Activated CD4-positive, alpha-beta T cell treated with anti-CD3 and anti-CD28 coated beads for 36 hours (primary cell): ENCODE measurements at regions not wholly inside any gene's neighbourhood (a gene's known extent, or its start where the extent isn't known, plus 50 kb on each side); places are given as distances from the start of the nearest gene placed in this dataset.

Experiments
- ATAC-seq: fragments of 200-7000 bp; cut with Tn5 transposase; one replicate; pipeline ENCODE4 v1.10.0; 2021; ENCODE audit warnings: mild to moderate bottlenecking, moderate library complexity
- CTCF ChIA-PET: fragments of 350-600 bp; sonication (Branson Sonifier 250); formaldehyde crosslinking; loops from one replicate; lab custom pipeline; 2021; ENCODE audit warnings: antibody characterized with exemption; lab: Charles Lee
- POLR2A ChIA-PET: fragments of 350-600 bp; sonication (Branson Sonifier 250); formaldehyde crosslinking; loops from one replicate; lab custom pipeline; 2021; ENCODE audit warnings: antibody characterized with exemption, inconsistent platforms; lab: Charles Lee
- DNase-seq: peaks from one replicate; pipeline ENCODE4 v3.0.0-alpha.2; 2020
- H3K27ac Mint-ChIP-seq: one replicate; pipeline ENCODE4 v1.8.0; 2021; ENCODE audit warnings: mixed read lengths
- H3K27me3 Mint-ChIP-seq: one replicate; pipeline ENCODE4 v1.8.0; 2021; ENCODE audit warnings: mixed read lengths
- H3K36me3 Mint-ChIP-seq: one replicate; pipeline ENCODE4 v1.8.0; 2021; ENCODE audit warnings: low read depth, mixed read lengths
- H3K4me1 Mint-ChIP-seq: one replicate; pipeline ENCODE4 v1.8.0; 2021; ENCODE audit warnings: mixed read lengths
- H3K4me3 Mint-ChIP-seq: one replicate; pipeline ENCODE4 v1.8.0; 2021; ENCODE audit warnings: mild to moderate bottlenecking, moderate library complexity, mixed read lengths
- H3K9me3 Mint-ChIP-seq: one replicate; pipeline ENCODE4 v1.8.0; 2021; ENCODE audit warnings: low read depth, mixed read lengths
- intact Hi-C, 2 experiments: fragments of 100-400 bp; cut with DNase I in 1 of 2; cut with micrococcal nuclease in 1 of 2; formaldehyde crosslinking; loops; one replicate each; pipeline versions ENCODE4 v1.14.2 to v1.15.1; 2022 to 2024; cut with DNase I, micrococcal nuclease

DNA sequence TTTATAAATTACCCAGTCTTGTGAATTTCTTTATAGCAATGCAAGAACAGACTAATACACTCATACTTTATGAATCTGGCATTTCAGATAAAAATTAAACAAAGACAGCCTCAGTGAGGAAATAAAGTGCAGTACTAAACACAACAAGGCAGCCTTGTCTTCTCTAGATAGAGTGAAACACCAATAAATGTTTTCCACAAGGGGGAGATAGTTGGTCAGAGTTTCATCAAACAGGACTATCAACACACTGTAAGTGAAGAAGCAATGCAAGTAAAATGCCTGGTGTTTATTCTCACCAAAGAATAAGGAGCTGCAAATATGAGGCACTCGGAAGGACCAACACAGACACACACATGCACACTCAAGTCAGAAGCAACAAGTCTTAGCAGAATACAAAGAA, 62.8 kb downstream of the FAM9B start:
- Mint-ChIP-seq H3K27me3 (no peaks in the 10 kb centered on the region), H3K4me3 (no peak overlapping the region), H3K27ac (no peak overlapping the region), H3K9me3 (no peaks in the 10 kb centered on the region), H3K4me1 (no peaks in the 10 kb centered on the region), H3K36me3 (no peaks in the 10 kb centered on the region)
- POLR2A ChIA-PET: no interaction called here
- DNase-seq (no peak), ATAC-seq (peak; percentile 63)
- CTCF ChIA-PET: no interaction called here
- intact Hi-C loops: loop anchor here (1.0 to 10.0 kb wide), 4 partner anchors 342 to 738 kb away; partner anchors contain the start of gene TBL1X (in 1 of the 2)

GRCh38 chrX:8969378-8969777, 64.5 kb downstream of the FAM9B start:
- no peak overlapping the region for H3K4me3 Mint-ChIP-seq
- DNase-seq (no peak), ATAC-seq (no peak)
- intact Hi-C loops: no loop called here
- ChIA-PET POLR2A (no interaction called here), CTCF (no interaction called here)
- H3K36me3 Mint-ChIP-seq: no peaks in the 10 kb centered on the region
- H3K9me3 Mint-ChIP-seq: no peaks in the 10 kb centered on the region
- H3K27ac Mint-ChIP-seq: no peak overlapping the region
- H3K4me1 Mint-ChIP-seq: no peaks in the 10 kb centered on the region
- no peaks in the 10 kb centered on the region for H3K27me3 Mint-ChIP-seq

DNA sequence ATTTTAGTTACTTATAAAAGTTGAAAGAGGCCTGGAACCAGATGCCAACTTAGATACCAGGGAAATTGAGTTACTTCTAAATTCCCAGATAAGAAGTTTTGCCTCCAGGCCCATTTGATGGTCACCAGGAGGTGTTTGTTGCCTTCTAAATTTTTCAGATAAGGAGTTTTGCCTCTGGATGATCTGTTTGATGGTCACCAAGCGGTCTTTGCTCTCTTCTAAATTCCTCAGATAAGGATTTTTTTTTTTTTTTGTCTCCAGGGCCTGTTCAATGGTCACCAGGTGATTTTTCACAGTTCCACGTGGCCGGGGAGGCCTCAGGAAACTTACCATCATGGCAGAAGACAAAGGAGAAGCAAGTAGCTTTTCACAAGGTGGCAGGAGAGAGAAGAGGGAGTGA, 66.5 kb downstream of the FAM9B start:
- H3K4me1 Mint-ChIP-seq: no peaks in the 10 kb centered on the region
- H3K27ac Mint-ChIP-seq: no peak overlapping the region

DNA sequence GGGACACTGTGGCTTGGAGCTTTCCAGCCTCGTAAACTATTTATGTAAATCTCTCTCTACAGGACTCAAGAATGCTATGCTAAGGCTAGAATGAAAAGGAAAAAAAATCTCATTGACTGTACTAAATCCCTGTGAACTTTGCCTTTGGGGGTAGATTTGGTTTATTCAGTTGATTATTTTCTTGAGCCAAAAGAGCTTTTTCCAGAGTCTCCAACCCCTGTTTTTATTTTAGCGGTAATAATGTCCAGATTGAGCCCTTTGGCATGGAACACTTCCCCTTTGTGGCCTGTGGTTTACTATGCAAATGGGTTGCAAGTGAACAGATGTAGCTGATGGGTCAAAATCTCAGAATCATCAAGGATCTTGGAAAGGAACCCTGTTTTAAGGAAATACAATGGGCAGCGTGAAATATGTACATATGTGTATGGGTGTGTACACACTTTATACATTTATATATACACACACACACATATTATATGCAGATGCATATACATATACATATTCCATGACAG, 72.9 kb downstream of the FAM9B start:
- intact Hi-C loops: no loop called here
- no peak for ATAC-seq

More for the DNA sequence above, 66.5 kb downstream of the FAM9B start:
- CTCF ChIA-PET: interaction anchor here (0.7 kb wide), 1 partner anchor 735 kb away, joined by 3 read pairs; no protein-coding TSS in a partner anchor
- intact Hi-C loops: no loop called here
- DNase-seq (no peak), ATAC-seq (no peak)
- no peaks in the 10 kb centered on the region for H3K36me3 Mint-ChIP-seq
- POLR2A ChIA-PET: no interaction called here
- H3K27me3 Mint-ChIP-seq: no peaks in the 10 kb centered on the region
- no peaks in the 10 kb centered on the region for H3K9me3 Mint-ChIP-seq
- H3K4me3 Mint-ChIP-seq: no peak overlapping the region

DNA sequence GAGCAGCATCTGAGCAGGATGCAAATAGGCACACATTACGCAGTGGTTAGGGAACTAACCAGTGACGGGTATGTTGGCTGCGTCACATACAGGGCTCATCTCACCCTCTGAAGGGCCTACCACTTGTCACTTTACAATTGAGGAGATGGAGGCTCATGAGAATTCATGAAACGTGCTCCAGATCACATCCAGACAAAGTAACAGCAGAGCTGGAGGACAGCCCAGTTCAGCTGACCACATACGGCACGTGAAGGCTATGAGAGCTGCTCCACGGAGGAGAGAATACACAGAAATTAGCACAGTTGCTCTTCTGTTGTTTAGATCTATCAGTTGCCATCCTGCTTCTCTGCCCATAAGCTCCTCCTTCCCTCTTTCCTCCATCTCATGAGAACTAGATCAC, 78.4 kb downstream of the FAM9B start:
- Mint-ChIP-seq H3K4me3 (no peak overlapping the region), H3K36me3 (no peaks in the 10 kb centered on the region), H3K27me3 (peaks cover 4% of the 10 kb centered on the region), H3K4me1 (no peaks in the 10 kb centered on the region), H3K27ac (no peak overlapping the region), H3K9me3 (no peaks in the 10 kb centered on the region)
- ATAC-seq (no peak), DNase-seq (no peak)
- intact Hi-C loops: no loop called here
- POLR2A ChIA-PET: no interaction called here
- CTCF ChIA-PET: no interaction called here

More for the DNA sequence above, 72.9 kb downstream of the FAM9B start:
- Mint-ChIP-seq H3K27me3 (peaks cover 5% of the 10 kb centered on the region), H3K27ac (no peak overlapping the region), H3K36me3 (no peaks in the 10 kb centered on the region), H3K4me3 (no peak overlapping the region), H3K4me1 (no peaks in the 10 kb centered on the region), H3K9me3 (no peaks in the 10 kb centered on the region)
- POLR2A ChIA-PET: no interaction called here
- no peak for DNase-seq
- CTCF ChIA-PET: no interaction called here

- POLR2A ChIA-PET: no interaction called here
- Mint-ChIP-seq H3K36me3 (no peaks in the 10 kb centered on the region), H3K4me1 (no peaks in the 10 kb centered on the region), H3K9me3 (no peaks in the 10 kb centered on the region), H3K27ac (no peak overlapping the region), H3K4me3 (no peak overlapping the region), H3K27me3 (no peaks in the 10 kb centered on the region)
- intact Hi-C loops: no loop called here
- DNase-seq (no peak), ATAC-seq (no peak)
- CTCF ChIA-PET: interaction anchor here (0.6 kb wide), 1 partner anchor 763 kb away, joined by 3 read pairs; no protein-coding TSS in a partner anchor
These were observed 87.4 kb downstream of the FAM9B start for GRCh38 chrX:8946563-8946962.

DNA sequence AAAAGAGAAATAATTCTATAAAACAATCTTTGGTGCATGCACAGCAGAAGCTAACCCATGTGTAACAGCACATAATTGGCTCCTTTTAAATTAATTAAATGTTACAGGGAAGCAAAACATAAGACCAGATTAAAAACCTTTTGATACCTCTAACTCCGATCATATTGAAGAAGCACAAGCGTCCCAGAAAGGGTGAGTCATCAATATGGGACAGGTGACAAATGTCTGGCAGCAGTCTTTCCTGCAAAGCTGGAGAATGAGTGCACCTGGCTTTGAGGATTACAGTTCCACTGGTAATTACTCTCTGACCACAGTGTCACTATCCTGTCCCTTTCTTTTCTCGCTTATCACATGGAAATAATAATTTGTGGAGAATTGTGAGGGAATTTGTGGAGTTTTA, 94.6 kb downstream of the FAM9B start:
- no peak for DNase-seq
- no peaks in the 10 kb centered on the region for H3K4me1 Mint-ChIP-seq
- no peak overlapping the region for H3K27ac Mint-ChIP-seq
- intact Hi-C loops: no loop called here
- H3K27me3 Mint-ChIP-seq: peaks cover 7% of the 10 kb centered on the region
- POLR2A ChIA-PET: no interaction called here
- no peak for ATAC-seq
- H3K9me3 Mint-ChIP-seq: peaks cover 2% of the 10 kb centered on the region
- no peak overlapping the region for H3K4me3 Mint-ChIP-seq
- CTCF ChIA-PET: no interaction called here
- no peaks in the 10 kb centered on the region for H3K36me3 Mint-ChIP-seq

DNA sequence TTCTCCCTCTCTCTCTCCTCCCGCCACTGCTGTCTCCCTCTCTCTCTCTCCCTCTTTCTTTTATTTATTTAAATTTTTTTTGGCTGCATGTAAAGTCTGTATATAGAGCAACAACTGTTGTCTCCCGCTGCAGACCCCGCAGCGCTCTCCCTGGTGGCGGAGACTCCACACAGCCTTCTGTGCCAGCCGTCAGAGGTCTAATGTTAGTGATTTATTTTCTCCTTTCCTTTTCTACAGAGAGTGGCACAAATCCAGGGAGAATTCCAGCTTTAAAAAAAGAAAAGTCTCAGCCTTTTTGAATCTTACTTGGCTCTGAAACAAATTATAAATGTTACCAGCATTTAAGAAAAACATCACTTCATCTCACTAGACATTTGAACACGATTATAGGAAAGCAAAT, 106.2 kb downstream of the FAM9B start:
- no peak for ATAC-seq
- Mint-ChIP-seq H3K4me3 (no peak overlapping the region), H3K36me3 (no peaks in the 10 kb centered on the region), H3K27ac (no peak overlapping the region), H3K9me3 (no peaks in the 10 kb centered on the region), H3K27me3 (peaks cover 4% of the 10 kb centered on the region), H3K4me1 (no peaks in the 10 kb centered on the region)
- DNase-seq: no peak
- ChIA-PET POLR2A (no interaction called here), CTCF (no interaction called here)
- intact Hi-C loops: no loop called here

- no peak for DNase-seq
- H3K4me1 Mint-ChIP-seq: no peaks in the 10 kb centered on the region
- no peak for ATAC-seq
- ChIA-PET CTCF (no interaction called here), POLR2A (no interaction called here)
- no peak overlapping the region for H3K4me3 Mint-ChIP-seq
- H3K27ac Mint-ChIP-seq: no peak overlapping the region
- intact Hi-C loops: no loop called here
- no peaks in the 10 kb centered on the region for H3K9me3 Mint-ChIP-seq
- H3K27me3 Mint-ChIP-seq: peaks cover 4% of the 10 kb centered on the region
- H3K36me3 Mint-ChIP-seq: no peaks in the 10 kb centered on the region
These were observed 106.8 kb downstream of the FAM9B start for GRCh38 chrX:8927066-8927635.

- no peak for DNase-seq
- Mint-ChIP-seq H3K9me3 (no peaks in the 10 kb centered on the region), H3K4me3 (no peak overlapping the region), H3K27ac (no peak overlapping the region), H3K27me3 (peaks cover 5% of the 10 kb centered on the region), H3K4me1 (no peaks in the 10 kb centered on the region), H3K36me3 (no peaks in the 10 kb centered on the region)
- no peak for ATAC-seq
- intact Hi-C loops: no loop called here
- ChIA-PET CTCF (no interaction called here), POLR2A (no interaction called here)
These were observed 112.3 kb downstream of the FAM9B start for GRCh38 chrX:8921615-8922014.

GRCh38 chrX:8919801-8920200, 114.1 kb downstream of the FAM9B start:
- CTCF ChIA-PET: no interaction called here
- no peaks in the 10 kb centered on the region for H3K4me1 Mint-ChIP-seq
- no peaks in the 10 kb centered on the region for H3K36me3 Mint-ChIP-seq
- no peak for ATAC-seq
- no peak overlapping the region for H3K27ac Mint-ChIP-seq
- no peaks in the 10 kb centered on the region for H3K9me3 Mint-ChIP-seq
- intact Hi-C loops: no loop called here
- H3K27me3 Mint-ChIP-seq: peaks cover 5% of the 10 kb centered on the region
- DNase-seq: no peak
- no peak overlapping the region for H3K4me3 Mint-ChIP-seq
- POLR2A ChIA-PET: no interaction called here

DNA sequence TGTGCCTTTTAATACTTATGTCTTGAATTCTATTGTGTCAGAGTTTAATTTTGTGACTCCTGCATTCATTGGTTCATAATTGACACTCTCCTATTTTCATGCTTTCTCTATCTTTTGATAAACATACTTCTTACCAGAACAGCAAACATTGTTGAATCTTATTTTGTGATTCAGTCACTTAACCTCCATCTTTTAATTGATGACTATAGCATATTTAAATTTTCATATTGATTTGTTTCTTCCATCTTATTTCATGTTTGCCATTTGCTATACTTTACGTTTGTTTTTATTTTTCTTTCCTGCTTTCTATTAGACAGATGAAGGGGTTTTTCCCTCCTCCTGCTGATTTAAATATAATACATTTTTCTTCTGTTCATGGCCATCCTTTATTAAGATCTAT, 115.5 kb upstream of the FAM9A start:
- no peaks in the 10 kb centered on the region for H3K36me3 Mint-ChIP-seq
- H3K4me1 Mint-ChIP-seq: no peaks in the 10 kb centered on the region
- H3K27me3 Mint-ChIP-seq: peaks cover 1% of the 10 kb centered on the region
- no peak overlapping the region for H3K4me3 Mint-ChIP-seq
- intact Hi-C loops: no loop called here
- no peaks in the 10 kb centered on the region for H3K9me3 Mint-ChIP-seq
- DNase-seq: no peak
- ChIA-PET POLR2A (no interaction called here), CTCF (no interaction called here)
- no peak overlapping the region for H3K27ac Mint-ChIP-seq
- no peak for ATAC-seq
